GM12865 (cell line): ENCODE measurements at regions not wholly inside any gene's neighbourhood (a gene's known extent, or its start where the extent isn't known, plus 50 kb on each side); places are given as distances from the start of the nearest gene placed in this dataset.

ENCODE experiments used
- DNase-seq: peaks from one replicate; pipeline ENCODE4 v3.0.0; 2010; ENCODE audit warnings: low read depth
- H3K4me3 ChIP-seq: 2 replicates; pipeline ENCODE4 v1.5.1; 2011; ENCODE audit warnings: mild to moderate bottlenecking, low read depth, low read length, control low read depth
- CTCF ChIP-seq: IDR thresholded peaks from 2 replicates; pipeline ENCODE4 v1.5.1; 2011; ENCODE audit warnings: low read length, control low read depth, low read depth, inconsistent platforms; ENCODE audit not compliant: insufficient read depth; ENCODE audit errors: missing control alignments

GRCh38 chr15:96764501-96764900, 434.0 kb downstream of the NR2F2 start:
- DNase-seq: no peak
- TF ChIP-seq CTCF: no peak
- no peak overlapping the region for H3K4me3 ChIP-seq

- TF ChIP-seq CTCF: no peak
- no peak overlapping the region for H3K4me3 ChIP-seq
- DNase-seq: no peak
These were observed 434.4 kb downstream of the NR2F2 start for GRCh38 chr15:96764946-96765345.

GRCh38 chr15:96766366-96766765, 435.9 kb downstream of the NR2F2 start:
- H3K4me3 ChIP-seq: no peak overlapping the region
- DNase-seq: no peak
- TF ChIP-seq CTCF: no peak

GRCh38 chr15:96767703-96768434, 437.4 kb downstream of the NR2F2 start:
- DNase-seq: no peak
- no peak overlapping the region for H3K4me3 ChIP-seq
- no peak for TF ChIP-seq CTCF

GRCh38 chr15:96768435-96768789, 437.9 kb downstream of the NR2F2 start:
- no peak overlapping the region for H3K4me3 ChIP-seq
- no peak for TF ChIP-seq CTCF
- DNase-seq: no peak

GRCh38 chr15:96771035-96771434, 440.5 kb downstream of the NR2F2 start:
- DNase-seq: no peak
- H3K4me3 ChIP-seq: no peak overlapping the region
- no peak for TF ChIP-seq CTCF

- no peak for DNase-seq
- no peak overlapping the region for H3K4me3 ChIP-seq
- no peak for TF ChIP-seq CTCF
These were observed 443.7 kb downstream of the NR2F2 start for GRCh38 chr15:96774216-96774615.
